ENCODE measurements at regions not wholly inside any gene's neighbourhood (a gene's known extent, or its start where the extent isn't known, plus 50 kb on each side); places are given as distances from the start of the nearest gene placed in this dataset.

GRCh38 chr7:69283421-69283820 lies 314.9 kb upstream of the AUTS2 start:
- Histone ChIP-seq H4K20me1 (ENCODE audit: insufficient read depth, low read length) (no peaks in the 10 kb centered on the region), H3K9ac (ENCODE audit: low read length) (no peak overlapping the region), H3K4me1 (ENCODE audit: insufficient read depth, low read length) (no peaks in the 10 kb centered on the region), H3K36me3 (ENCODE audit: insufficient read depth, low read length) (no peaks in the 10 kb centered on the region), H3K79me2 (ENCODE audit: insufficient read depth, low read length) (no peaks in the 10 kb centered on the region), H3K27me3 (ENCODE audit: insufficient read depth, low read length) (no peaks in the 10 kb centered on the region), H3K27ac (ENCODE audit: low read depth, low read length) (no peak overlapping the region), H3K4me2 (ENCODE audit: low read length) (no peak overlapping the region), H3K9me3 (ENCODE audit: insufficient read depth, low read depth, low read length) (peaks cover 5% of the 10 kb centered on the region), H3K4me3 (ENCODE audit: insufficient read depth, low read depth, low read length) (no peak overlapping the region), H2AFZ (ENCODE audit: low read depth, low read length) (no peak overlapping the region)
- Mint-ChIP-seq H3K9me3 (ENCODE audit: unreplicated experiment) (peaks cover 11% of the 10 kb centered on the region), H3K27me3 (ENCODE audit: low read depth, unreplicated experiment) (no peaks in the 10 kb centered on the region), H3K27ac (ENCODE audit: unreplicated experiment) (no peak overlapping the region), H3K4me3 (ENCODE audit: unreplicated experiment) (no peak overlapping the region), H3K36me3 (ENCODE audit: low read depth, unreplicated experiment) (no peaks in the 10 kb centered on the region), H3K4me1 (ENCODE audit: low read depth, unreplicated experiment) (no peaks in the 10 kb centered on the region)
- DNase-seq (ENCODE audit: low read depth) (peak; percentile 76), FAIRE-seq (no peak)
- TF ChIP-seq EZH2 (IDR thresholded peaks at IDR 0.05; ENCODE audit: insufficient read depth, low read length) (no peak), CTCF (IDR thresholded peaks at IDR 0.05; ENCODE audit: insufficient read depth, low read depth, low read length) (no peak)

GRCh38 chr7:69285854-69286253 lies 312.4 kb upstream of the AUTS2 start:
- Mint-ChIP-seq H3K4me3 (ENCODE audit: unreplicated experiment) (no peak overlapping the region), H3K27ac (ENCODE audit: unreplicated experiment) (no peak overlapping the region), H3K36me3 (ENCODE audit: low read depth, unreplicated experiment) (no peaks in the 10 kb centered on the region), H3K27me3 (ENCODE audit: low read depth, unreplicated experiment) (no peaks in the 10 kb centered on the region), H3K4me1 (ENCODE audit: low read depth, unreplicated experiment) (no peaks in the 10 kb centered on the region), H3K9me3 (ENCODE audit: unreplicated experiment) (peaks cover 7% of the 10 kb centered on the region)
- Histone ChIP-seq H3K4me2 (ENCODE audit: low read length) (no peak overlapping the region), H4K20me1 (ENCODE audit: insufficient read depth, low read length) (no peaks in the 10 kb centered on the region), H3K4me1 (ENCODE audit: insufficient read depth, low read length) (no peaks in the 10 kb centered on the region), H3K27me3 (ENCODE audit: insufficient read depth, low read length) (no peaks in the 10 kb centered on the region), H3K4me3 (ENCODE audit: insufficient read depth, low read depth, low read length) (no peak overlapping the region), H3K9me3 (ENCODE audit: insufficient read depth, low read depth, low read length) (peaks cover 5% of the 10 kb centered on the region), H3K27ac (ENCODE audit: low read depth, low read length) (no peak overlapping the region), H3K9ac (ENCODE audit: low read length) (no peak overlapping the region), H3K36me3 (ENCODE audit: insufficient read depth, low read length) (no peaks in the 10 kb centered on the region), H2AFZ (ENCODE audit: low read depth, low read length) (no peak overlapping the region), H3K79me2 (ENCODE audit: insufficient read depth, low read length) (no peaks in the 10 kb centered on the region)
- DNase-seq (ENCODE audit: low read depth) (no peak), FAIRE-seq (no peak)
- TF ChIP-seq CTCF (IDR thresholded peaks at IDR 0.05; ENCODE audit: insufficient read depth, low read depth, low read length) (no peak), EZH2 (IDR thresholded peaks at IDR 0.05; ENCODE audit: insufficient read depth, low read length) (no peak)

- H3K4me2 ChIP-seq (ENCODE audit: low read length), result no peak overlapping the region
- H4K20me1 ChIP-seq (ENCODE audit: insufficient read depth, low read length), result no peaks in the 10 kb centered on the region
- no peak overlapping the region for H2AFZ ChIP-seq (ENCODE audit: low read depth, low read length)
- no peaks in the 10 kb centered on the region for H3K4me1 ChIP-seq (ENCODE audit: insufficient read depth, low read length)
- H3K4me3 Mint-ChIP-seq (ENCODE audit: unreplicated experiment), result no peak overlapping the region
- no peak overlapping the region for H3K27ac Mint-ChIP-seq (ENCODE audit: unreplicated experiment)
- no peak for FAIRE-seq
- H3K9ac ChIP-seq (ENCODE audit: low read length), result no peak overlapping the region
- no peaks in the 10 kb centered on the region for H3K36me3 Mint-ChIP-seq (ENCODE audit: low read depth, unreplicated experiment)
- H3K4me3 ChIP-seq (ENCODE audit: insufficient read depth, low read depth, low read length), result no peak overlapping the region
- no peaks in the 10 kb centered on the region for H3K36me3 ChIP-seq (ENCODE audit: insufficient read depth, low read length)
- H3K9me3 Mint-ChIP-seq (ENCODE audit: unreplicated experiment), result peaks cover 3% of the 10 kb centered on the region
- no peaks in the 10 kb centered on the region for H3K4me1 Mint-ChIP-seq (ENCODE audit: low read depth, unreplicated experiment)
- H3K27me3 Mint-ChIP-seq (ENCODE audit: low read depth, unreplicated experiment), result no peaks in the 10 kb centered on the region
- TF ChIP-seq EZH2 (IDR thresholded peaks at IDR 0.05; ENCODE audit: insufficient read depth, low read length) (no peak), CTCF (IDR thresholded peaks at IDR 0.05; ENCODE audit: insufficient read depth, low read depth, low read length) (no peak)
- H3K9me3 ChIP-seq (ENCODE audit: insufficient read depth, low read depth, low read length), result no peaks in the 10 kb centered on the region
- DNase-seq (ENCODE audit: low read depth), result no peak
- H3K27me3 ChIP-seq (ENCODE audit: insufficient read depth, low read length), result no peaks in the 10 kb centered on the region
- no peak overlapping the region for H3K27ac ChIP-seq (ENCODE audit: low read depth, low read length)
- no peaks in the 10 kb centered on the region for H3K79me2 ChIP-seq (ENCODE audit: insufficient read depth, low read length)
Measured at GRCh38 chr7:69295977-69296376, 302.3 kb upstream of the AUTS2 start.

Data from astrocyte (in vitro differentiated cells and primary cell).